ENCODE measurements at regions not wholly inside any gene's neighbourhood (a gene's known extent, or its start where the extent isn't known, plus 50 kb on each side); places are given as distances from the start of the nearest gene placed in this dataset. TPM values are rescaled to one million over a fixed set of nuclear protein-coding genes. Genes with fewer than 3 reads are reported as not detected.

GRCh38 chr14:28709571-28710305 lies 56.8 kb upstream of the FOXG1 start:
- Histone ChIP-seq H2BK15ac (ENCODE audit: low read depth, low read length) (no peak overlapping the region), H3K4me2 (ENCODE audit: low read depth, low read length) (no peak overlapping the region), H3K9me3 (ENCODE audit: control insufficient read depth, insufficient read depth, low read length) (peaks cover 2% of the 10 kb centered on the region; the same call in 1 of the 2 replicates), H4K5ac (ENCODE audit: low read depth, low read length) (no peak overlapping the region), H2BK120ac (ENCODE audit: low read depth, low read length) (no peak overlapping the region), H3K27ac (ENCODE audit: insufficient read depth, low read length) (no peak overlapping the region), H3K27me3 (ENCODE audit: control insufficient read depth, insufficient read depth, low read length) (no peaks in the 10 kb centered on the region), H3K36me3 (ENCODE audit: control insufficient read depth, insufficient read depth, low read length) (no peaks in the 10 kb centered on the region), H4K20me1 (ENCODE audit: insufficient read depth, low read length) (no peaks in the 10 kb centered on the region), H3K56ac (ENCODE audit: extremely low read depth, insufficient read depth, low read length) (no peak overlapping the region), H2BK5ac (ENCODE audit: low read depth, low read length, poor library complexity, severe bottlenecking) (no peak overlapping the region), H3K18ac (ENCODE audit: low read depth, low read length) (no peak overlapping the region), H3K23ac (ENCODE audit: low read depth, low read length) (no peak overlapping the region), H3K9ac (ENCODE audit: low read depth, low read length) (no peak overlapping the region), H3K4me3 (ENCODE audit: insufficient read depth, low read depth, low read length) (no peak overlapping the region), H3K79me1 (ENCODE audit: low read depth in 1 of 2, low read length in 2 of 2) (no peaks in the 10 kb centered on the region), H4K8ac (ENCODE audit: low read depth in 2 of 2, low read length in 2 of 2) (no peak overlapping the region), H2AK9ac (replicated peaks; ENCODE audit: low read depth, low read length, poor library complexity) (no peak overlapping the region), H3K9me1 (ENCODE audit: insufficient read depth, low read length) (no peaks in the 10 kb centered on the region), H3K4ac (ENCODE audit: low read depth, low read length) (no peak overlapping the region), H2BK20ac (ENCODE audit: low read depth, low read length) (no peak overlapping the region), H3K14ac (replicated peaks; ENCODE audit: low read depth, low read length) (no peak overlapping the region), H2AK5ac (ENCODE audit: low read depth, low read length) (no peak overlapping the region), H3K4me1 (ENCODE audit: control insufficient read depth, insufficient read depth, low read length) (no peaks in the 10 kb centered on the region), H4K91ac (ENCODE audit: insufficient read depth, low read depth, low read length) (no peak overlapping the region), H2AFZ (replicated peaks; ENCODE audit: low read length, poor library complexity) (no peak overlapping the region)
- no TSS peak for BruUV-seq (replicated peaks)
- intact Hi-C loops (cut with micrococcal nuclease) = no loop called here
- in situ Hi-C loops (cut with MboI; ENCODE audit: low sequenced_read_pairs) = no loop called here
- ChIA-PET POLR2A (ENCODE audit: unreplicated experiment) (no interaction called here), CTCF (no interaction called here)
- WGBS, 2 experiments (ENCODE audit: extremely low coverage in 2 of 2, insufficient read length in 1 of 2) = no CpG with 5 or more reads among the region's 2 CpGs
- no peak for TF ChIP-seq NFE2L2 (IDR thresholded peaks at IDR 0.05; ENCODE audit: low read depth, low read length)
- no peak for TF ChIP-seq CHD1 (IDR thresholded peaks at IDR 0.05; ENCODE audit: low read depth, low read length)
- no peak for TF ChIP-seq MAFK (IDR thresholded peaks at IDR 0.05; ENCODE audit: low read depth, low read length)
- TF ChIP-seq MAZ (IDR thresholded peaks at IDR 0.05; ENCODE audit: borderline replicate concordance, low read depth, low read length) = no peak
- TF ChIP-seq, protein P1, sequence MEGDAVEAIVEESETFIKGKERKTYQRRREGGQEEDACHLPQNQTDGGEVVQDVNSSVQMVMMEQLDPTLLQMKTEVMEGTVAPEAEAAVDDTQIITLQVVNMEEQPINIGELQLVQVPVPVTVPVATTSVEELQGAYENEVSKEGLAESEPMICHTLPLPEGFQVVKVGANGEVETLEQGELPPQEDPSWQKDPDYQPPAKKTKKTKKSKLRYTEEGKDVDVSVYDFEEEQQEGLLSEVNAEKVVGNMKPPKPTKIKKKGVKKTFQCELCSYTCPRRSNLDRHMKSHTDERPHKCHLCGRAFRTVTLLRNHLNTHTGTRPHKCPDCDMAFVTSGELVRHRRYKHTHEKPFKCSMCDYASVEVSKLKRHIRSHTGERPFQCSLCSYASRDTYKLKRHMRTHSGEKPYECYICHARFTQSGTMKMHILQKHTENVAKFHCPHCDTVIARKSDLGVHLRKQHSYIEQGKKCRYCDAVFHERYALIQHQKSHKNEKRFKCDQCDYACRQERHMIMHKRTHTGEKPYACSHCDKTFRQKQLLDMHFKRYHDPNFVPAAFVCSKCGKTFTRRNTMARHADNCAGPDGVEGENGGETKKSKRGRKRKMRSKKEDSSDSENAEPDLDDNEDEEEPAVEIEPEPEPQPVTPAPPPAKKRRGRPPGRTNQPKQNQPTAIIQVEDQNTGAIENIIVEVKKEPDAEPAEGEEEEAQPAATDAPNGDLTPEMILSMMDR (conservative IDR thresholded peaks at IDR 0.05; ENCODE audit: low read depth, low read length) = no peak
- no peak for TF ChIP-seq BHLHE40 (IDR thresholded peaks at IDR 0.05; ENCODE audit: low read depth, low read length)
- no peak for TF ChIP-seq MXI1 (IDR thresholded peaks at IDR 0.05; ENCODE audit: borderline replicate concordance, low read depth, low read length)
- DNase-seq (no peak), ATAC-seq (ENCODE audit: low read depth) (no peak)
- dilution Hi-C loops (cut with HindIII; ENCODE audit: low sequenced_read_pairs, unreplicated experiment) = no loop called here

Small RNA genes in the stretch of these regions (microRNA-seq; reads per million reads assigned to microRNA genes)
- gene EIF4A1P12 (ENCODE audit: insufficient read depth, insufficient read length) (not detected), gene MIR3171 (ENCODE audit: insufficient read depth in 1 of 2, insufficient read length in 1 of 2, unreplicated experiment in 1 of 2) (0 to 1.0 reads per million in 2 experiments), gene MIR4307 (ENCODE audit: insufficient read depth in 1 of 2, insufficient read length in 1 of 2, unreplicated experiment in 1 of 2) (0 reads per million in 2 experiments)

Small RNA genes in the stretch of these regions (small RNA-seq; reads per million reads assigned to genes)
- gene EIF4A1P12 (0 reads per million in 5 experiments), gene MIR3171 (0 reads per million in 5 experiments), gene MIR4307 (0 reads per million in 5 experiments)

All from IMR-90 (cell line).